Stimulated activated naive CD8-positive, alpha-beta T cell treated with anti-CD3 and anti-CD28 coated beads, Interleukin-15, amount 100 ng/mL, for 72 hours (primary cell): ENCODE measurements at regions not wholly inside any gene's neighbourhood (a gene's known extent, or its start where the extent isn't known, plus 50 kb on each side); places are given as distances from the start of the nearest gene placed in this dataset.
"Not testable (repeated sequence)": the region's sequence is repeated elsewhere in the genome, so short reads cannot be mapped to it uniquely, and the experiment has no call there.

Source experiments
- ATAC-seq: fragments of 150-1000 bp; cut with Tn5 transposase; 2 replicates; pipeline ENCODE4 v1.10.0; 2021; ENCODE audit warnings: mild to moderate bottlenecking, moderate library complexity
- DNase-seq, 2 donors: peaks; one replicate each; pipeline ENCODE4 v3.0.0; 2021 to 2022
- H3K27ac Mint-ChIP-seq, 2 donors: one replicate each; pipeline ENCODE4 v1.8.0; 2022; ENCODE audit warnings: mild to moderate bottlenecking in 2 of 2, mixed read lengths in 2 of 2, moderate library complexity in 2 of 2
- H3K27me3 Mint-ChIP-seq: one replicate; pipeline ENCODE4 v1.8.0; 2022; ENCODE audit warnings: mixed read lengths
- H3K4me1 Mint-ChIP-seq: one replicate; pipeline ENCODE4 v1.8.0; 2022; ENCODE audit warnings: mild to moderate bottlenecking, mixed read lengths
- H3K4me3 Mint-ChIP-seq, 2 donors: one replicate each; pipeline ENCODE4 v1.8.0; 2022; ENCODE audit warnings: mild to moderate bottlenecking in 2 of 2, mixed read lengths in 2 of 2, moderate library complexity in 1 of 2
- H3K9me3 Mint-ChIP-seq, 2 donors: one replicate each; pipeline ENCODE4 v1.8.0; 2022; ENCODE audit warnings: mixed read lengths in 2 of 2

DNA sequence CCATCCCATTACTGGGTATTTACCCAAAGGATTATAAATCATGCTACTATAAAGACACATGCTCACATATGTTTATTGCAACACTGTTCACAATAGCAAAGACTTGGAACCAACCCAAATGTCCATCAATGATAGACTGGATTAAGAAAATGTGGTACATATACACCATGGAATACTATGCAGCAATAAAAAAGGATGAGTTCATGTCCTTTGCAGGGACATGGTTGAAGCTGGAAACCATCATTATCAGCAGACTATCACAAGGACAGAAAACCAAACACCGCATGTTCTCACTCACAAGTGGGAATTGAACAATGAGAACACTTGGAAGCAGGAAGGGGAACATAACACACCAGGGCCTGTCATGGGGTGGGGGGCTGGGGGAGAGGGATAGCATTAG, 249.6 kb upstream of the RASGRP1 start:
- not testable (repeated sequence) for H3K9me3 Mint-ChIP-seq, DNase-seq, ATAC-seq, H3K27ac Mint-ChIP-seq, H3K4me3 Mint-ChIP-seq
- peaks cover 31% of the 10 kb centered on the region for H3K27me3 Mint-ChIP-seq
- peaks cover 13% of the 10 kb centered on the region for H3K4me1 Mint-ChIP-seq

DNA sequence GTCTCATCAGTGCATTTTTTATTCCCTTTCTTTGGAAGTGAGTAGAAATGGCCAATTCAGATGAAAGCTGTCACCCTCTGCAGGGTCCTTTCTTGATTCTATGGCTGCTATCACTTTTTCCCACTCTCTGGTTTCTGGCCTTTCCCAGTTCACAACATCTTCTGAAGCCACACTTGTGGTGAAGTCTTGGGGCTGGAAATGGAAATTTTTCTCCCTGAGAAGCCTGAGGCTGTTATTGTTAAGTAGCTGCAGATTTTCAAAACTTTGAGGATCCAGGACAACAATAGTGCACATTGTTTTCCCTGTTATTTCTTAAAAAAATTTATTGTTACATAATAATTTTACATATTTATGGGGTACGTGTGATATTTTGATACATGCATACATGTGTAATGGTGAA, 250.3 kb upstream of the RASGRP1 start:
- H3K4me3 Mint-ChIP-seq = no peak overlapping the region
- ATAC-seq = no peak
- H3K4me1 Mint-ChIP-seq = peaks cover 13% of the 10 kb centered on the region
- H3K27ac Mint-ChIP-seq = no peak overlapping the region
- H3K27me3 Mint-ChIP-seq = peaks cover 31% of the 10 kb centered on the region
- DNase-seq = no peak
- no peaks in the 10 kb centered on the region for H3K9me3 Mint-ChIP-seq

DNA sequence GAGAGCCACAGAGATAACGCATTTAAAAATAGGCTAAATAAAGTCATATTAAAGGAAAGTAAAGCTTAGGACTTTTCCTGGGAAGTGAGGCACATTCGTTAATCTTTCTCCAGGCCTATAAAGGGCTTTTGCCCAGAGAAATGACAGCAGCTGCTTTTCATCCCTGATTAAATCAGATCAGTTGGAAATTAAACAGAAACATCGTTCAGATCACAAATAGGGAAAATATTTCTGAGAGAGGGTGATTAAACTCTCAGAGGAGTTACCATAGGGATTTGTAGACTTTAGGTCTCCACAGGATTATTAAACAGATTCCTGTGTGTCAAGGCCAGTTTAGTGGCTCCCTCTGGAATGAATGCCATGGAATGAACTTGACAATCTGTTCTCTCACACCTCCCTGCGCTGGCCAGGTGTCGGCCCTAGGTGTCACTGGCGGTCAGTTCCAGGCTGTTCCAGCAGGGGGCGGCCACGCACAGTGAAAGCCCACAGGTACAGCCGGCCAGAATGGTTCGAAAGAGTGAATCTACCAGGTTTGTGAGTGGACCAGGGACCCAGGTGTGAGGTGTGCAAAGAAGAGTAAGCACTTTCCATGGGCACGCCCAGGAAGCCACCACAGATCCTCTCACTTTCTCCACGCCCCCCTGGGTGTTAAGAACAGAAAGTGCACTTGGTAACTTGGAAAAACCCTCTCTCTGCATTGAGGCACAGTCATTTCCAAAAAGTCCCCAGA, 253.0 kb upstream of the RASGRP1 start:
- ATAC-seq (peak; percentile 96), DNase-seq (peak; percentile 82 to 83)
- peaks cover 13% of the 10 kb centered on the region for H3K4me1 Mint-ChIP-seq
- H3K27me3 Mint-ChIP-seq = peaks cover 22% of the 10 kb centered on the region
- no peak overlapping the region for H3K4me3 Mint-ChIP-seq
- H3K27ac Mint-ChIP-seq = no peak overlapping the region
- no peaks in the 10 kb centered on the region for H3K9me3 Mint-ChIP-seq

DNA sequence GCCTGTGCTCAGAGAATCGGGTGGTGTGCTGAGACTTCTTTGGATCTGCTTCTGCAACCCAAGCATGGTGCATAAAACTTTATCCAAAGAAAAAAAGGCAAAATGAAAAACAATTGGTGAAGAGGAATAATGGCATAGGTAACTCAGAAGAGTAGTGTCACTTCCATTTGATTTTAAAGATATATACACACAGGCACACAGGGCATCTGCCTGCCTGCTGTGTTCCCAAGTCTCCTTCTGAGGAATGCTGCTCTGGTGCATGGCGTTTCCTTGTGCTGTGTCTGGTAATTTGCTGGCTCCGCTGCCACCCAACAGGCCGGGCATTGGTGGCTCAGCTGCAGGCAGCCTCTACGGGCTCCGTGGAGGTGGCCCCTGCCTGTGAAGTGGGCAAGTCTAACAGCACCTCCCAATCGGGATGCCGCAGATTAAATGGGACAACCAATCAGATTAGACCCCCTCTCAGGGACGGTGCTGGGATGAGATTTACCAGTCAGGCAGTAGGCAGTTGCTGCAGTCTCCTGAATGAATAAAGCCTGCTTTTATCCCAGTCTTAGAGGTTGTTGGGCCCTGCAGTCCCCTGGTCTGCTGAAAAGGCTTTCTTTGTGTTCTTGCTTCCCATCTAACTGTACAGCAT, 253.7 kb upstream of the RASGRP1 start:
- H3K27ac Mint-ChIP-seq = no peak overlapping the region
- no peak overlapping the region for H3K4me3 Mint-ChIP-seq
- DNase-seq (no peak), ATAC-seq (no peak)
- peaks cover 22% of the 10 kb centered on the region for H3K27me3 Mint-ChIP-seq
- H3K4me1 Mint-ChIP-seq = peaks cover 13% of the 10 kb centered on the region
- no peaks in the 10 kb centered on the region for H3K9me3 Mint-ChIP-seq

DNA sequence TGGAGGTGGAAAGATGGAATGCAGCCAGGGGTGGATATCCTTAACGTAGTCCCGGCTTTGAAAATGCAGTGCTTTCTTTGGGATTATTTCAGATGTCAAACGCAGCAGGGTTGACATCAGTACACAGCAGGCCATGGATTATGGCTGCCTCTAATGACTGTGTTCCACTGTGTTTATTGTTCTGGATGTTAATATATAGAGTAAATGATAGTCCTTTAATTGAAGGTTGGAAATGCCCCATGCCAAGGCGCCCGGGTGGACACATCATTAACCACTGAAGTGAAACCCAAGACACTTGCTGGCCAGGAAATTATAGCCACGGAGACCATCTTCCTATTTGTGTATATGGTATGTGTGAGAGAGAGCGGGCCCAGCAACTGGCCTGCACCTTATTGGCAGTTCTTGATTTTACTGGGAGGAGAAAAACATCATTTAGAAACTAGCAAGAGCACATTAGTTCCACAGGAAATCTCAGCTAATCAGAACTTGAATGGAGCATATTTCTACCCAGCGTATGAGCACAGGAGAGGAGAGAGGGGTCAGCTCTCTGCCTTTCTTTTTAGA, 254.9 kb upstream of the RASGRP1 start:
- ATAC-seq = no peak
- Mint-ChIP-seq H3K4me1 (peaks cover 13% of the 10 kb centered on the region), H3K9me3 (no peaks in the 10 kb centered on the region), H3K27ac (no peak overlapping the region), H3K4me3 (no peak overlapping the region), H3K27me3 (peaks cover 22% of the 10 kb centered on the region)
- DNase-seq = no peak

DNA sequence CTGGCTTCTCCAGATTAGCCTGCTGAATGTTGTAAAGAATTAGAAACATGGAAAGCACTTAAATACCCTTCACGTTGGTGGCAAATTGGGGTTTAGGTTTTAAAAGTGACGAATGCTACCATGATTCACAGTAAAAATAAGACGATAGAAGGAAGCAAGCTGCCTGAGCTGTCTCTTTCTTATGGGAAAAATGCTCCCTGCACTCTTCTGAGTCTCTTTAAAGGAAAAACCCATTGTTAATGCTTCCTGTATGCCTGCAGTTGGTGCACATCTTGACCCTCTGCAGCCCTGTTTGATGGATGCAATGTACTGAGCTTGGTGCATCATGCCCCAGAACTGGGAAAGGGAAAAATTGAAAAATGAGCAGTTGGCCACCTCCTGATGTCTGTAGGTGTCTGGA, 258.6 kb upstream of the RASGRP1 start:
- no peak for ATAC-seq

DNA sequence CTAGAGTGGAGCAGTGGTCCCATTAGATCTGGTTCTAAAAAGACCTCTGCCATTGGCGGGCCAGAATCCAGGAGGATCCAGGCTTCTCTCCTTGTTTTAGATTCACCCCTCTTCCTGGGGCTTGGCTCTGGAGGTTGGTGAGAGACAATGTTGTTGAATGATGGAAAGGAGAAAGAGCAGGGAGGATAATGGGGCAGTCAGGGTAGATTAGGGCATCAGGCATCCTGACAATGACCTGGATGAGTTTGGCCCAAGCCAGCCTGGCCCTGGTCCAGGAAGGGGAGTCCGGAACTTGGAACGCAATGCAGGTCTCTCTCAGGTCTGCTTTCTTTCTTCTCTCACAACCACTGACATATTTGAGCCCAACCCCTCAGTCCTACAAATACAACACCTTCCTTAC, 260.1 kb upstream of the RASGRP1 start:
- Mint-ChIP-seq H3K4me1 (no peaks in the 10 kb centered on the region), H3K4me3 (no peak overlapping the region), H3K27ac (no peak overlapping the region), H3K9me3 (no peaks in the 10 kb centered on the region), H3K27me3 (peaks cover 27% of the 10 kb centered on the region)
- DNase-seq (no peak), ATAC-seq (no peak)

More for the DNA sequence above, 258.6 kb upstream of the RASGRP1 start:
- DNase-seq = no peak
- Mint-ChIP-seq H3K4me1 (peaks cover under 1% of the 10 kb centered on the region), H3K4me3 (no peak overlapping the region), H3K27me3 (peaks cover 27% of the 10 kb centered on the region), H3K9me3 (no peaks in the 10 kb centered on the region), H3K27ac (no peak overlapping the region)

DNA sequence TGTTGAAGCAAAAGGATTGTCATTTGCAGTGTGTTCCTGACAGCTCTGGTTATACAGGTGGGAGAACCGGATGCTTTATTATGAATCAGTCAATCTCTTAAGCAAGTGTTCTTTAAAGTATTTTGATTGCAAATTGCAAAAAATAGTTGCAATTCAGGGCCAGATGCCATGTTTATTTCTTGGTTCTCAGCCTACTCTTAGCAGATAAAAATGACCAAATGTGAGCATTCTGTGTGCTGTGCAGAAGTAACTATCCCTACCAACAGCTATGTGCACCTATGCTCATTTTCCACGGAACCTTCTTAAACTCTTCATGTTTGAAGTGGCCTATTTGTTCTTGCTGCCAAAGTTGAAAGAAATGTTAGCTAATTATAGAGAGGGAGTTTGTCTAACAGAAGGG, 262.3 kb upstream of the RASGRP1 start:
- H3K27me3 Mint-ChIP-seq = peaks cover 33% of the 10 kb centered on the region
- H3K4me3 Mint-ChIP-seq = no peak overlapping the region
- no peak overlapping the region for H3K27ac Mint-ChIP-seq
- ATAC-seq (no peak), DNase-seq (no peak)
- H3K9me3 Mint-ChIP-seq = peaks cover 0 to 6% of the 10 kb centered on the region in 2 donors
- H3K4me1 Mint-ChIP-seq = no peaks in the 10 kb centered on the region

DNA sequence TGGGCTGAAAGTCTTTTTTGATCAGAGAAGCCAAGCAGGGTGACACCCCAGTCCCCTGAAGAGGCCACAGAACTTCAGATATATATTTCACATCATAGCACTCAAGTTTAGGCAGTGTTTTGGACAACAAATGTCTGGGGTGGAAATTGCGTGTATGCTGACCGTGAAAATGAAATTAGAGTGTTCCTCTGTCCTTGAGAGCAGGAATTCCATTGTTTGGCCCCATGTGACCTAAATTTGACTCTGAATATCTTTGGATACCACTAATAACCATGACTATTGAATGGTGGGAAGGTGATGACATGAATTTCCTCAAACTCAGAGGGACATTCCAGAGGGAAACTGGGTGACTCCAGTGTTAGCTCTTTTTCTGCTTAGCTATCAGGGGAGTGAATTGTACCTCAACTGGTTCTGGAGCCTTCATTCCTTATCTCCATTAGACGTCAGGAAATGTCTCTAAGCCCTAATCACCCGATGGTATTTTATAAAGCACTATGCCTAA, 263.5 kb upstream of the RASGRP1 start:
- peaks cover 0 to 9% of the 10 kb centered on the region in 2 donors for H3K9me3 Mint-ChIP-seq
- peaks cover 40% of the 10 kb centered on the region for H3K27me3 Mint-ChIP-seq
- DNase-seq (no peak), ATAC-seq (no peak)
- H3K4me3 Mint-ChIP-seq = no peak overlapping the region
- no peaks in the 10 kb centered on the region for H3K4me1 Mint-ChIP-seq
- no peak overlapping the region for H3K27ac Mint-ChIP-seq

DNA sequence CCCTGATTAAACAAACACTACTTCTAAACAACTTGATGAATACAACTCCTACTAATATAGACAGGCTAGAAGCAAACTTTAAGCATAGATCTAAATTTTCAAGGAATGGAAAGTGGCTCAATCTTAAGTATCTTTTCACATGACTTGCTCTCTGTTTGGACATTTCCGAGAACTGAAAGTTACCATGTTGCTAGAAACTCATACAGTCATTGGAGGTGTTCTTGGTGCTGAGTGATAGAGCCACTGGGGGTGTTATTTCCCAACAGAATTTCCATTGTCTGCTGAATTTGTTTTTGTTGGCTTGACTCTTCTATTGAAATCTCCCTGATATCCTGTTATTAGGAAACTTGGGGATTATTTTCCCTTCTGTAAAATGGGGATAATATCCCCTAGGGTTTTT, 264.5 kb upstream of the RASGRP1 start:
- ATAC-seq = no peak
- H3K4me3 Mint-ChIP-seq = no peak overlapping the region
- H3K27ac Mint-ChIP-seq = no peak overlapping the region
- DNase-seq = no peak
- peaks cover 48% of the 10 kb centered on the region for H3K27me3 Mint-ChIP-seq
- peaks cover 6 to 19% of the 10 kb centered on the region in 2 donors for H3K9me3 Mint-ChIP-seq
- no peaks in the 10 kb centered on the region for H3K4me1 Mint-ChIP-seq

DNA sequence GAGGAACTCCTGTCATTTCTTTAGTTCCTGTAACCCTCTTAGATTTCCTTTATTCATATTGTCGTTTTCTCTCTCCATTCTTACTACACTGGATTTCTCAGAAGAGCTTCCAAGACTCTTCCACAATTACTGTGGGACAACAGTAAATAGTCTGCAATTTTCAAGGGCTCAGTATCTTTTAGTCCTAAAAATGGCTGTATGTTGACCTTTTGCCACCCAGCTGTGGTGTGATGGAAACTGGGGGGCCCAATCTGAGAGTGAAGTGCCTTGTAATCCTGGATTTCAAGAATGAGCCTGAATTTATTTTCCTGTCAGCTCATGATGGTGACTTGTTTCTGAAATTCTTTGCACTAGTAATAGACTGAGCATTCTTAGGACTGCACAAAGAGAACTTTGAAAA, 277.6 kb upstream of the RASGRP1 start:
- no peak for ATAC-seq
- no peak for DNase-seq
- Mint-ChIP-seq H3K4me1 (no peaks in the 10 kb centered on the region), H3K9me3 (peaks cover 0 to 5% of the 10 kb centered on the region in 2 donors), H3K27me3 (peaks cover 33% of the 10 kb centered on the region), H3K27ac (no peak overlapping the region), H3K4me3 (no peak overlapping the region)

DNA sequence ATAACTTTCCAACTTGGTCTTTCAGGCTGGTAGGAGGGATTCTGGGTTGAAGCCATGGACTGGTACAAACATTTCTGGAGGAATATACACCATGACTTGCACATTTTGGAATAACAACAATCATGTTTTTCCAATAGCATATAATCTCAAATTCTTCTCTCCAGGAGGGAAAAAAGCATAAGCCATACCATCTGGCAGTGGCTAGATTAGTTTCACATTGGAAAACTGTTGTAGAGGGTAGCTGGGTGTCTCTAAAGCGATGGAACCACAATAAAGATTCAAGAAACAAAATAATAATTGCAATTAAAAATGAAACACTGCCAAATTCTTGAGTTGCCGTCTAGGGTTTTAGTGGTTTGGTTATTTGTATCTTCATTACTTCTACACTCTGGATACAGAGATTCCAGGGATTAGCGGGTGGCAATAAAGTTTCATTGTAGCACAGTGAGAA, 278.5 kb upstream of the RASGRP1 start:
- Mint-ChIP-seq H3K4me3 (no peak overlapping the region), H3K27me3 (peaks cover 33% of the 10 kb centered on the region), H3K9me3 (peaks cover 0 to 2% of the 10 kb centered on the region in 2 donors), H3K27ac (no peak overlapping the region), H3K4me1 (no peaks in the 10 kb centered on the region)
- DNase-seq = no peak
- ATAC-seq = no peak

DNA sequence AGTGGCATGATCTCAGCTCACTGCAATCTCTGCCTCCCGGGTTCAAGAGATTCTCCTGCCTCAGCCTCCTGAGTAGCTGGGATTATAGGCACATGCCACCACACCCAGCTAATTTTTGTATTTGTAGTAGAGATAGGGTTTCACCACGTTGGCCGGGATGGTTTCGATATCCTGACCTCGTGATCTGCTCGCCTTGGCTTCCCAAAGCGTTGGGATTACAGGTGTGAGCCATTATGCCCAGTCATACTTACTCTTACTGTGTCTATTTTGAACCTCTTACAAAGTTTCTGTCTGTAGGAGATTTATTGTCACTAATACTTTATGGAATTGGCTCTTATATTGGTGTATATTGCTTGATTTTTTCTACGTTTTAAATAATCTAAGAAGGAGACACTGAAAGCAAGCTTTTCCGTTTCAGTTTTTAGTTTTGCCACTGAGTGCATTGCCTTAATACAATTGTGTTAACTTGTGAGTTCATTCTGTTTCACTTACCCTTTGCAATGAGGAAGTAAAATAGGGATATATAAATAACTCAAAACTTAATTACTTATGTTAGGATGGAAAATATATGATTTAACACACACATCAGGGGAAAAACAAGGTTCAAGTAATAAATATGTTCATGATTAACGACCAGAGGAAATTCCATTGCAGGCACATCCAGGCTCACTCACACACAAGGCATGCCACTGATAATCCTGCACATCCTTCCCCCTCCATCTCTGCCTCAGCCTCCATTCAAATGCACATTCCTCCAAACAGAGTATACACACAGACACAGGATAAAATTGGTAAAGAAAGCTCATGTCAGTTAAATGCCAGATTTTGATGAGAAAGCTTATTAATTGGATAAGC, 279.3 kb upstream of the RASGRP1 start:
- H3K4me3 Mint-ChIP-seq = no peak overlapping the region
- DNase-seq (no peak), ATAC-seq (no peak)
- no peaks in the 10 kb centered on the region for H3K4me1 Mint-ChIP-seq
- no peaks in the 10 kb centered on the region for H3K9me3 Mint-ChIP-seq
- no peak overlapping the region for H3K27ac Mint-ChIP-seq
- peaks cover 37% of the 10 kb centered on the region for H3K27me3 Mint-ChIP-seq

DNA sequence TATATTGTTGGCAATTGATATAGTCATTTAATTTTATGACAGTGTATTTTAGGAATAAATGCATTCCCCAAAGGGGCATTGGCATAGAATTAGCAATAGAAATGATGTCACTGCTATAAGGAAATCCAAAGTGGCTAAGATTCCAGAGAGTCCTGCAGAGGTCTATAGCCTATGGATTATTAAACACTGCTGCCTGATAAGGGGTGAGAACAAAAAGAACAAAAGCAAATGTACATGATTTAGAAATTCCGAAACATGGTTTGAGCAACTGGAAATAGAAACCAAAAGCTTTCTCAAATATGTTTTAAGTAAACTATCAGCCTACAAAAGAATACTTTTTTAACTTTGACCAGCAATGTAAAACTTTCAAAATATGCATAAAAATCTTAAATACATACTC, 280.1 kb upstream of the RASGRP1 start:
- no peak for DNase-seq
- H3K4me3 Mint-ChIP-seq = no peak overlapping the region
- peaks cover 45% of the 10 kb centered on the region for H3K27me3 Mint-ChIP-seq
- H3K4me1 Mint-ChIP-seq = no peaks in the 10 kb centered on the region
- H3K27ac Mint-ChIP-seq = no peak overlapping the region
- H3K9me3 Mint-ChIP-seq = no peaks in the 10 kb centered on the region
- no peak for ATAC-seq

DNA sequence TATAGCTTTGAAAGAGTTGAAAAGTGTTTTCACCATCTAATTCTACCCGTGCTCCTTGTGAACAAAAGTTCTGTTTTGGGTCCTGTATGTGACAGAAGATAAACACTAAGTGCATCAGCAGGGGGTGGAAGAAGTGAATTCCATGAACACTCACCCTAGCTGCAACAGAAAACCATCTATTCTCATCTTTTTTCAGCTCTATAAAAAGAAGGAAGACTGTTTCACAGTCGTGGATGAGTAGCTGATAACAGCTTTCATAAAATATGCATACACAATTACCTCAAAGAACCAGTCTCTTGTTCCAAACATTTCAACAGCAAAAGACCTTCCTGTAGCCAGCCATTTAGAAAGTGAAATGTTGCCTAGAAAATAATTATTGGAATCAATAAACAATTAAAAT, 281.7 kb upstream of the RASGRP1 start:
- ATAC-seq (no peak), DNase-seq (no peak)
- Mint-ChIP-seq H3K27me3 (peaks cover 50% of the 10 kb centered on the region), H3K9me3 (no peaks in the 10 kb centered on the region), H3K4me3 (no peak overlapping the region), H3K4me1 (no peaks in the 10 kb centered on the region), H3K27ac (no peak overlapping the region)
